Lung (tissue), 11 donors: ENCODE measurements at regions not wholly inside any gene's neighbourhood (a gene's known extent, or its start where the extent isn't known, plus 50 kb on each side); places are given as distances from the start of the nearest gene placed in this dataset.
"Not testable (repeated sequence)": the region's sequence is repeated elsewhere in the genome, so short reads cannot be mapped to it uniquely, and the experiment has no call there.

Source experiments
- ATAC-seq: fragments of 200-7000 bp; cut with Tn5 transposase; one replicate; pipeline ENCODE4 v1.9.1; 2020; ENCODE audit warnings: moderate number of reproducible peaks; ENCODE audit not compliant: insufficient read depth, low FRiP score
- DNase-seq, 3 donors: peaks; one replicate each; pipeline ENCODE4 v3.0.0-alpha.2; 2013 to 2017
- H3K27ac ChIP-seq, 2 donors: one replicate each; pipeline ENCODE4 v1.5.1; 2013; ENCODE audit warnings: mild to moderate bottlenecking in 2 of 2, moderate library complexity in 2 of 2, control low read depth in 1 of 2, inconsistent platforms in 1 of 2, low read depth in 1 of 2, low read length in 1 of 2
- H3K27me3 ChIP-seq, 3 donors: one replicate each; pipeline ENCODE4 v1.5.1; 2013; ENCODE audit warnings: low read length in 2 of 3; ENCODE audit not compliant: control insufficient read depth in 3 of 3, insufficient read depth in 3 of 3
- H3K36me3 ChIP-seq, 4 donors: one replicate each; pipeline ENCODE4 v1.5.1; 2013; ENCODE audit warnings: low read length in 4 of 4, mild to moderate bottlenecking in 1 of 4, moderate library complexity in 1 of 4; ENCODE audit not compliant: control insufficient read depth in 4 of 4, insufficient read depth in 4 of 4
- H3K4me1 ChIP-seq, 5 donors: one replicate each; pipeline ENCODE4 v1.5.1; 2013; ENCODE audit warnings: low read length in 5 of 5, mild to moderate bottlenecking in 2 of 5, moderate library complexity in 1 of 5; ENCODE audit not compliant: control insufficient read depth in 5 of 5, insufficient read depth in 5 of 5
- H3K4me3 ChIP-seq: one replicate; pipeline ENCODE4 v1.5.1; 2013; ENCODE audit warnings: mild to moderate bottlenecking, control low read depth, moderate library complexity
- H3K9ac ChIP-seq, 2 donors: one replicate each; pipeline ENCODE4 v1.5.1; 2013; ENCODE audit warnings: low read length in 2 of 2, control low read depth in 1 of 2; ENCODE audit not compliant: insufficient read depth in 1 of 2
- H3K9me3 ChIP-seq, 4 donors: one replicate each; pipeline ENCODE4 v1.5.1; 2013; ENCODE audit warnings: low read length in 3 of 4, mild to moderate bottlenecking in 1 of 4, moderate library complexity in 1 of 4; ENCODE audit not compliant: control insufficient read depth in 4 of 4, insufficient read depth in 3 of 4
- WGBS, 2 donors: extraction: QIAGEN DNeasy Blood & Tissue Kit; methylation state at CpG; one replicate each; pipeline ENCODE4 v1.1.7; 2013; 5-methylcytosine and 5-hydroxymethylcytosine counted together
- TF ChIP-seq, protein P1 (sequence below): IDR thresholded peaks from 2 replicates; pipeline ENCODE4 v1.5.1; 2012; ENCODE audit warnings: mild to moderate bottlenecking; ENCODE audit errors: control extremely low read depth, extremely low read depth
- donor health status: control.
- donor health status: control.
- donor health status: Bipolar disorder and iron deficiency.
- donor health status: healthy.
- donor health status: DM: yes; HTN: yes; CAD: no.

DNA sequence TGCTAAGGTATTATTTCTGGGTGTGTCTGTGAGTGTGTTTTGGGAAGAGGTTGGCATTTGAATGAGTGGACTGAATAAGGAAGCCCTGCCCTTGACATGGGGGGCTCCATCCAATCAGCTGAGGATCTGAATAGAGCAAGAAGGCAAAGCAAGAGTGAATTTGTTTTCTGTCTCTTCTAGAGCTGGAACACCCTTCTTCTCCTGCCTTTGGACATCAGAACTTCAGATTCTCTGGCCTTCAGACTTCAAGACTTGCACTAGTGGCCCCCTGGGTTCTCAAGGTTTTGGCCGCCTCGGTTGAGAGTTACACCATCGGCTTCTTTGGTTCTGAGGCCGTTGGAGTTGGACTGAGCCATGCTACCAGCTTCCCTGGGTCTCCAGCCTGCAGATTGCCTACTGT, 448.6 kb downstream of the SHISA9 start:
- Histone ChIP-seq H3K9me3 (no peaks in the 10 kb centered on the region), H3K4me3 (no peak overlapping the region), H3K36me3 (no peaks in the 10 kb centered on the region), H3K9ac (no peak overlapping the region), H3K27ac (no peak overlapping the region), H3K4me1 (no peaks in the 10 kb centered on the region), H3K27me3 (no peaks in the 10 kb centered on the region)
- ATAC-seq, result no peak
- 86 to 88% methylated on average over 4 of the region's 4 CpGs for WGBS, 2 donors
- DNase-seq, result no peak
- TF ChIP-seq, protein P1, sequence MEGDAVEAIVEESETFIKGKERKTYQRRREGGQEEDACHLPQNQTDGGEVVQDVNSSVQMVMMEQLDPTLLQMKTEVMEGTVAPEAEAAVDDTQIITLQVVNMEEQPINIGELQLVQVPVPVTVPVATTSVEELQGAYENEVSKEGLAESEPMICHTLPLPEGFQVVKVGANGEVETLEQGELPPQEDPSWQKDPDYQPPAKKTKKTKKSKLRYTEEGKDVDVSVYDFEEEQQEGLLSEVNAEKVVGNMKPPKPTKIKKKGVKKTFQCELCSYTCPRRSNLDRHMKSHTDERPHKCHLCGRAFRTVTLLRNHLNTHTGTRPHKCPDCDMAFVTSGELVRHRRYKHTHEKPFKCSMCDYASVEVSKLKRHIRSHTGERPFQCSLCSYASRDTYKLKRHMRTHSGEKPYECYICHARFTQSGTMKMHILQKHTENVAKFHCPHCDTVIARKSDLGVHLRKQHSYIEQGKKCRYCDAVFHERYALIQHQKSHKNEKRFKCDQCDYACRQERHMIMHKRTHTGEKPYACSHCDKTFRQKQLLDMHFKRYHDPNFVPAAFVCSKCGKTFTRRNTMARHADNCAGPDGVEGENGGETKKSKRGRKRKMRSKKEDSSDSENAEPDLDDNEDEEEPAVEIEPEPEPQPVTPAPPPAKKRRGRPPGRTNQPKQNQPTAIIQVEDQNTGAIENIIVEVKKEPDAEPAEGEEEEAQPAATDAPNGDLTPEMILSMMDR, result no peak

DNA sequence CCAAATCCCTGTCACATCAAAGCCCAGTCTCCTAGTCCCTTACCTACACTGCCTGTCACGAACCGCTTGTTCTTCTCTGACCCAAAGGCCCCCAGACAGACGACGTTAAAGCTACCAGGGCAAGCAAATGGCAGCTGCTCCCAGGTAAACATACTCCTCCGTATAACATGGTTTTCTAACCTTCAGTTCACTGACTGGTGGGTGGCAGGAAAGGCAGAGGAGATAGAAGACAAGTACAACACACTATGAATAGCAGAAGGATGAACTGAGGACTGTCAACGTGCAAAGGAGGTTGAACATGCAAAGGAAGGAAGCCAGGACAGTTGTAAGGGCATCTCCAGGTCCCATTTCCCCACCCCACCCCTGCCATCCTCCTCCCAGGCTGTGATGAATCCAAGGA, 449.8 kb downstream of the SHISA9 start:
- no peak overlapping the region for H3K27ac ChIP-seq
- no peaks in the 10 kb centered on the region for H3K4me1 ChIP-seq
- 59 to 76% methylated on average over 6 of the region's 6 CpGs for WGBS, 2 donors
- H3K27me3 ChIP-seq, result no peaks in the 10 kb centered on the region
- DNase-seq (no peak), ATAC-seq (no peak)
- H3K9ac ChIP-seq, result no peak overlapping the region
- TF ChIP-seq, protein P1, result no peak
- no peaks in the 10 kb centered on the region for H3K9me3 ChIP-seq
- no peak overlapping the region for H3K4me3 ChIP-seq
- H3K36me3 ChIP-seq, result no peaks in the 10 kb centered on the region

DNA sequence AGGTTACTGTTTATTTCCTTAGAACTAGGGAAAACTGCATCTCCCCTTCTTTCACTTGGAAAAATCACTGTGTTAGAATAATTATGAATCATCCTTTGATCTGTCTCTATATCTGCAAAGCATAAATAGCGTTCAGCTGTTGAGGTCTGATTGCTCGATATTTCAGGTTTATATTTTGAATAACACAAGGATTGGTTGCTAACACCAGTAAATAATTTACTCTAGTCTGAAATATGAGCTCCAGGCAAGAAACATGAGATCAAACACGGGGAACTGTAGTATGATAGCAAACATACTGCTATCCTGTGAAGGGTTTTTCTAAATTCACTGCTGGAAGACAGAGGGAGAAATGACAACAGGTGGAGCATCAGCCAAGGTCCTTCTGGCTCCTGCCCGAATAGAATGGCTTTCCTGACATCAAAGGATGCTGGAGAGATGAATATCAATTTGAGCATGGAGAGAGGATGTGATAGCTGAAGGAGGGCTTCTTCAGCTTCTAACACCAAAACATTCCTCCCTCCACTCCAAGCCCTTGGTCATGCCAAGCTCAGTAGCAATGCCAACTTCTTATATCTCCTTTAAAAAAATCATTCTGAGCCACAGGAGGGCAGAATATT, 450.3 kb downstream of the SHISA9 start:
- no peaks in the 10 kb centered on the region for H3K9me3 ChIP-seq
- H3K27ac ChIP-seq, result no peak overlapping the region
- DNase-seq, result no peak
- TF ChIP-seq, protein P1, result no peak
- no peaks in the 10 kb centered on the region for H3K4me1 ChIP-seq
- H3K9ac ChIP-seq, result no peak overlapping the region
- ATAC-seq, result no peak
- no peak overlapping the region for H3K4me3 ChIP-seq
- WGBS, 2 donors, result 57 to 72% methylated on average over 4 of the region's 4 CpGs
- no peaks in the 10 kb centered on the region for H3K27me3 ChIP-seq
- no peaks in the 10 kb centered on the region for H3K36me3 ChIP-seq

DNA sequence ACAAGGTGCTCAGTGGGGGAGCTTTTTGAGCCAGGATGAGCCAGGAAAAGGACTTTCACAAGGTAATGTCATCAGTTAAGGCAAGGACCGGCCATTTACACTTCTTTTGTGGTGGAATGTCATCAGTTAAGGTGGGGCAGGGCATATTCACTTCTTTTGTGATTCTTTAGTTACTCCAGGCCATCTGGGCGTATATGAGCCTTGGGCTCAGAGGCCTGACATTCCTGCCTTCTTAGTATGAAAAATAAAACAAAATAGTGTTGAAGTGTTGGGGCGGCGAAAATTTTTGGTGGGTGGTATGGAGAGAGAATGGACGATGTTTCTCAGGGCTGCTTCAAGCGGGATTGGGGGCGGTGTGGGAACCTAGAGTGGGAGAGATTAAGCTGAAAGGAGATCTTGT, 451.4 kb downstream of the SHISA9 start:
- DNase-seq, H3K4me1 ChIP-seq, H3K36me3 ChIP-seq, H3K27ac ChIP-seq, H3K9ac ChIP-seq, H3K4me3 ChIP-seq, ATAC-seq, H3K9me3 ChIP-seq, H3K27me3 ChIP-seq: not testable (repeated sequence)
- WGBS, 2 donors, result 62 to 67% methylated on average over 6 of the region's 7 CpGs

DNA sequence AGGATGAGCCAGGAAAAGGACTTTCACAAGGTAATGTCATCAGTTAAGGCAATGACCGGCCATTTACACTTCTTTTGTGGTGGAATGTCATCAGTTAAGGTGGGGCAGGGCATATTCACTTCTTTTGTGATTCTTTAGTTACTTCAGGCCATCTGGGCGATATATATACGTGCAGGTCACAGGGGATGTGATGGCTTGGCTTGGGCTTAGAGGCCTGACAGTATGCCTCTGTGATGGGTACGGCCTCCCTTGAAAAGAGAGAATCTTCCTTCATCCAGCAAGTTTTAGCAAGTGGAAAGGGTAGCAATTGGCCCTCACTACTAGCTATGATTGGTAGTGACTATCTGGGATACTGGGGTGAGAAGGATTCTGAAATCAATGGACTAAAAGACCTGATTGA, 456.4 kb downstream of the SHISA9 start:
- not testable (repeated sequence) for H3K27me3 ChIP-seq, H3K36me3 ChIP-seq, H3K4me3 ChIP-seq, H3K9me3 ChIP-seq, H3K9ac ChIP-seq, DNase-seq, H3K4me1 ChIP-seq, ATAC-seq, H3K27ac ChIP-seq
- WGBS, 2 donors, result 83 to 85% methylated on average over 4 of the region's 4 CpGs
